ENCODE measurements at regions not wholly inside any gene's neighbourhood (a gene's known extent, or its start where the extent isn't known, plus 50 kb on each side); places are given as distances from the start of the nearest gene placed in this dataset.

GRCh38 chr9:571066-571465 lies 270.4 kb upstream of the DMRT1 start:
- intact Hi-C loops (cut with micrococcal nuclease; ENCODE audit: unreplicated experiment), result no loop called here
- peak overlapping the region; percentile 70 for H3K4me3 ChIP-seq (ENCODE audit: low read depth, low read length, poor library complexity, severe bottlenecking)
- CTCF ChIA-PET (ENCODE audit: unreplicated experiment), result interaction anchor here (0.6 kb wide), 1 partner anchor 176 kb away, joined by 3 read pairs; no protein-coding TSS in a partner anchor
- POLR2A ChIA-PET, result interaction anchor here (0.5 to 1.6 kb wide), 10 partner anchors 9 to 199 kb away, joined by 3 to 9 read pairs (median 4); no protein-coding TSS in a partner anchor
- no peaks in the 10 kb centered on the region for H3K9me2 ChIP-seq (ENCODE audit: insufficient read depth, low read length)
- TF ChIP-seq EZH2phosphoT487 (IDR thresholded peaks at IDR 0.05; ENCODE audit: borderline replicate concordance, low read depth, low read length), result no peak
- TF ChIP-seq CTCF (conservative IDR thresholded peaks at IDR 0.05; ENCODE audit: low read length), result no peak
- H4K20me1 ChIP-seq (ENCODE audit: insufficient read depth, low read length), result no peaks in the 10 kb centered on the region
- H3K79me2 ChIP-seq (ENCODE audit: insufficient read depth, low read depth, low read length), result peaks cover 84% of the 10 kb centered on the region
- no TSS peak for BruUV-seq (replicated peaks)
- peaks cover 89% of the 10 kb centered on the region for H3K4me1 ChIP-seq (ENCODE audit: insufficient read depth, low read length, poor library complexity, severe bottlenecking)
- H3K9me3 ChIP-seq (ENCODE audit: low read length), result peaks cover 11% of the 10 kb centered on the region; the same call in 1 of the 2 replicates
- peaks cover 34% of the 10 kb centered on the region for H3K36me3 ChIP-seq (ENCODE audit: insufficient read depth, low read length)
- H3K27ac ChIP-seq (ENCODE audit: low read depth, low read length, poor library complexity, severe bottlenecking), result peak overlapping the region; percentile 96
- DNase-seq (ENCODE audit: low spot score), result peak; percentile 50
- peak overlapping the region; percentile 74 for H3K4me2 ChIP-seq (ENCODE audit: low read length)
- peak overlapping the region; percentile 56; the same call in 1 of the 2 replicates for H2AFZ ChIP-seq (ENCODE audit: low read length)

- CTCF ChIA-PET (ENCODE audit: unreplicated experiment), result no interaction called here
- intact Hi-C loops (cut with micrococcal nuclease; ENCODE audit: unreplicated experiment), result no loop called here
These were observed 269.8 kb upstream of the DMRT1 start for GRCh38 chr9:571741-572140.

More at GRCh38 chr9:571741-572140, 269.8 kb upstream of the DMRT1 start:
- Histone ChIP-seq H2AFZ (ENCODE audit: low read length) (no peak overlapping the region; the same call in 1 of the 2 replicates), H3K79me2 (ENCODE audit: insufficient read depth, low read depth, low read length) (peaks cover 90% of the 10 kb centered on the region), H3K4me2 (ENCODE audit: low read length) (peak overlapping the region; percentile 74), H3K36me3 (ENCODE audit: insufficient read depth, low read length) (peaks cover 35% of the 10 kb centered on the region), H3K4me1 (ENCODE audit: insufficient read depth, low read length, poor library complexity, severe bottlenecking) (peaks cover 82% of the 10 kb centered on the region), H3K27ac (ENCODE audit: low read depth, low read length, poor library complexity, severe bottlenecking) (peak overlapping the region; percentile 96), H3K4me3 (ENCODE audit: low read depth, low read length, poor library complexity, severe bottlenecking) (peak overlapping the region; percentile 70), H3K9me3 (ENCODE audit: low read length) (peaks cover 4% of the 10 kb centered on the region; the same call in 1 of the 2 replicates), H4K20me1 (ENCODE audit: insufficient read depth, low read length) (no peaks in the 10 kb centered on the region), H3K9me2 (ENCODE audit: insufficient read depth, low read length) (no peaks in the 10 kb centered on the region)
- POLR2A ChIA-PET, result interaction anchor here (0.6 to 1.6 kb wide), 13 partner anchors 10 to 299 kb away, joined by 3 to 9 read pairs (median 3); no protein-coding TSS in a partner anchor
- no peak for DNase-seq (ENCODE audit: low spot score)
- no peak for TF ChIP-seq EZH2phosphoT487 (IDR thresholded peaks at IDR 0.05; ENCODE audit: borderline replicate concordance, low read depth, low read length)
- TF ChIP-seq CTCF (conservative IDR thresholded peaks at IDR 0.05; ENCODE audit: low read length), result no peak
- no TSS peak for BruUV-seq (replicated peaks)

Data from OCI-LY7 (cell line).